PC-9 (cell line): ENCODE measurements at regions not wholly inside any gene's neighbourhood (a gene's known extent, or its start where the extent isn't known, plus 50 kb on each side); places are given as distances from the start of the nearest gene placed in this dataset.
"Not testable (repeated sequence)": the region's sequence is repeated elsewhere in the genome, so short reads cannot be mapped to it uniquely, and the experiment has no call there.

ENCODE experiments used
- BruUV-seq: library from RNA; stranded (reverse); fragments of 400-500 nt; replicated peaks from 2 replicates; lab custom pipeline; 2021; lab: Mats Ljungman, UMichigan
- CTCF ChIA-PET: fragments of 300-600 bp; sonication (Branson Sonifier 250); formaldehyde crosslinking; loops from one replicate; lab custom pipeline; 2022; ENCODE audit warnings: antibody characterized with exemption; lab: Charles Lee
- POLR2A ChIA-PET: fragments of 300-600 bp; sonication (Branson Sonifier 250); formaldehyde crosslinking; loops from one replicate; lab custom pipeline; 2022; ENCODE audit warnings: antibody characterized with exemption; ENCODE audit not compliant: unreplicated experiment; lab: Charles Lee
- DNase-seq, 2 experiments: peaks; one replicate each; pipeline versions ENCODE4 v3.0.0 to v3.0.0-alpha.2; 2015 to 2022; ENCODE audit warnings: mixed read lengths in 1 of 2
- H2AFZ ChIP-seq: fragments of 200-600 bp; sonication (generic); 2 replicates; pipeline ENCODE4 v1.8.1; 2017; ENCODE audit warnings: antibody characterized with exemption
- H3F3A ChIP-seq: fragments of 200-600 bp; sonication (generic); 2 replicates; pipeline ENCODE4 v1.8.1; 2017; ENCODE audit warnings: antibody characterized with exemption, mild to moderate bottlenecking, low read depth; ENCODE audit not compliant: insufficient read depth
- H3K27ac ChIP-seq: fragments of 200-600 bp; sonication (generic); 2 replicates; pipeline ENCODE4 v1.6.1; 2016; ENCODE audit warnings: mixed run types
- H3K27me3 ChIP-seq: fragments of 200-600 bp; sonication (generic); 2 replicates; pipeline ENCODE4 v1.6.1; 2016; ENCODE audit warnings: low read depth, mixed run types; ENCODE audit not compliant: insufficient read depth
- H3K36me3 ChIP-seq: fragments of 200-600 bp; sonication (generic); 2 replicates; pipeline ENCODE4 v1.6.1; 2016; ENCODE audit warnings: low read depth, mixed run types
- H3K4me1 ChIP-seq: fragments of 200-600 bp; sonication (generic); replicated peaks from 2 replicates; pipeline ENCODE4 v1.6.1; 2016; ENCODE audit warnings: mixed run types; ENCODE audit not compliant: insufficient read depth
- H3K4me2 ChIP-seq: fragments of 200-600 bp; sonication (generic); 2 replicates; pipeline ENCODE4 v1.6.1; 2017; ENCODE audit warnings: mixed run types
- H3K4me3 ChIP-seq: fragments of 200-600 bp; sonication (generic); 2 replicates; pipeline ENCODE4 v1.6.1; 2016; ENCODE audit warnings: mixed run types
- H3K79me2 ChIP-seq: fragments of 200-600 bp; sonication (generic); 2 replicates; pipeline ENCODE4 v1.6.1; 2017; ENCODE audit warnings: low read depth, mixed run types
- H3K9me2 ChIP-seq: fragments of 200-600 bp; sonication (generic); 2 replicates; pipeline ENCODE4 v1.8.1; 2017; ENCODE audit warnings: mild to moderate bottlenecking; ENCODE audit not compliant: insufficient read depth
- H3K9me3 ChIP-seq: fragments of 200-600 bp; sonication (generic); 2 replicates; pipeline ENCODE4 v1.8.1; 2016; ENCODE audit warnings: low read depth; ENCODE audit not compliant: insufficient read depth
- H4K20me1 ChIP-seq: fragments of 200-600 bp; sonication (generic); 2 replicates; pipeline ENCODE4 v1.8.1; 2017; ENCODE audit not compliant: insufficient read depth
- CTCF ChIP-seq: fragments of 200-600 bp; sonication (generic); conservative IDR thresholded peaks from 2 replicates; pipeline ENCODE4 v1.6.1; 2017; ENCODE audit warnings: mixed run types, antibody characterized with exemption, mild to moderate bottlenecking, moderate library complexity
- EZH2 ChIP-seq: fragments of 200-600 bp; sonication (generic); IDR thresholded peaks from 2 replicates; pipeline ENCODE4 v1.8.0; 2017; ENCODE audit warnings: antibody characterized with exemption, low read depth
- intact Hi-C: fragments of 100-400 bp; cut with micrococcal nuclease; formaldehyde crosslinking; loops from one replicate; pipeline ENCODE4 v1.10.0; 2022; ENCODE audit not compliant: unreplicated experiment

DNA sequence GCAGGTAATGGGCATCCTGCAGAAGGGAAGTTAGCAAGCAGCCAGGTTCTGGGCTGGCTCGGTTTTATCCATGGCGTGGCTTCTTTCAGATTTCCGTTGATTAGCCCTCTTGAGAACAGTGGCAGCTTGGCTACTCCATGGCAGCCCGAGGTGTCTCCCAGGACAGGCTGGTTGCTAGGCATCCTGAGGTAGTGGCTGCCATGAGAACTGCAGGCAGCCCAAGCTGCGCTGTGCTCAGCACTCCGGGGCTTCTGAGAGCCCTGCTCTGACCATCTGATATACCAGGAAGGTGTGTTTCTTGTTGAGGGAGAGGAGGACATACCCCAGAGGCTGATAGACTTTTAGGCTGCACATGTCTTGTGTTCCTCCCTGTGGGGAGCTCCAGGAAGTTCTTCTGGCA is 253.4 kb upstream of the CASK start:
- H3K4me2 ChIP-seq, result no peak overlapping the region
- no peaks in the 10 kb centered on the region for H4K20me1 ChIP-seq
- intact Hi-C loops, result no loop called here
- POLR2A ChIA-PET, result no interaction called here
- H3K4me1 ChIP-seq, result no peaks in the 10 kb centered on the region
- no TSS peak for BruUV-seq
- TF ChIP-seq CTCF (no peak), EZH2 (no peak)
- CTCF ChIA-PET, result no interaction called here
- no peak overlapping the region for H3K4me3 ChIP-seq
- H3F3A ChIP-seq, result no peaks in the 10 kb centered on the region
- H3K36me3 ChIP-seq, result no peaks in the 10 kb centered on the region
- H3K27me3 ChIP-seq, result no peaks in the 10 kb centered on the region
- no peaks in the 10 kb centered on the region for H3K79me2 ChIP-seq
- no peak for DNase-seq
- H3K9me2 ChIP-seq, result no peaks in the 10 kb centered on the region
- H2AFZ ChIP-seq, result no peak overlapping the region
- H3K9me3 ChIP-seq, result no peaks in the 10 kb centered on the region
- no peak overlapping the region for H3K27ac ChIP-seq

GRCh38 chrX:42175843-42176242 is 252.5 kb upstream of the CASK start:
- Histone ChIP-seq H3K9me2 (no peaks in the 10 kb centered on the region), H3K27ac (no peak overlapping the region), H2AFZ (no peak overlapping the region), H3K27me3 (no peaks in the 10 kb centered on the region), H3K4me1 (no peaks in the 10 kb centered on the region), H3K9me3 (no peaks in the 10 kb centered on the region), H3K36me3 (no peaks in the 10 kb centered on the region), H4K20me1 (no peaks in the 10 kb centered on the region), H3K4me3 (no peak overlapping the region), H3K4me2 (no peak overlapping the region), H3K79me2 (no peaks in the 10 kb centered on the region), H3F3A (no peaks in the 10 kb centered on the region)
- no peak for TF ChIP-seq CTCF
- TF ChIP-seq EZH2, result no peak
- ChIA-PET CTCF (no interaction called here), POLR2A (no interaction called here)
- intact Hi-C loops, result no loop called here
- BruUV-seq, result no TSS peak
- no peak for DNase-seq

- H3F3A ChIP-seq, H3K9me3 ChIP-seq, H3K27ac ChIP-seq, intact Hi-C loops, H3K4me1 ChIP-seq, H3K27me3 ChIP-seq, H2AFZ ChIP-seq, H3K79me2 ChIP-seq, BruUV-seq, H3K4me3 ChIP-seq, H3K36me3 ChIP-seq, POLR2A ChIA-PET, CTCF ChIA-PET, H3K9me2 ChIP-seq, H3K4me2 ChIP-seq, H4K20me1 ChIP-seq, DNase-seq: not testable (repeated sequence)
Measured at GRCh38 chrX:42157923-42158322, 234.6 kb upstream of the CASK start.

DNA sequence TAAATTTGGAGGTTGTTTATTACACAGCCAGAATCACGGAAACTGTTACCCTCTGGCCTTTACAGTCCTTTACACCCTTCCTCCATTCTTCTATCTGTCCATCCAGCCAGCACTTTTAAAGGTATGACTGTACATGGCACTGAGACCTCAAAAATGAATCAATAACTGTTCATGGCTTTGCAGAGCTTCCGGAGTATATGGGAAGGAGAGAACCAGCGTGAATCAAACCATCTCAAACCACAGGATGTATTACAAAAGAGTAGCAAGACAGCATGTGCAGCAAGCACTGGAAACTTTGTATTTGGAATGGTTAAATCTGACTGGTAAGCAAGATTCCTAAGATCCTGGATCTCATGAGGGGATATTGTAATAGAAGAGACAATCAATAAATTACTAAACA is 228.5 kb upstream of the CASK start:
- H3K9me2 ChIP-seq, result no peaks in the 10 kb centered on the region
- no TSS peak for BruUV-seq
- intact Hi-C loops, result no loop called here
- no peaks in the 10 kb centered on the region for H3F3A ChIP-seq
- H3K79me2 ChIP-seq, result no peaks in the 10 kb centered on the region
- DNase-seq, result no peak
- no peak overlapping the region for H3K4me2 ChIP-seq
- ChIA-PET CTCF (no interaction called here), POLR2A (no interaction called here)
- no peaks in the 10 kb centered on the region for H3K27me3 ChIP-seq
- H3K4me3 ChIP-seq, result no peak overlapping the region
- no peak for TF ChIP-seq CTCF
- TF ChIP-seq EZH2, result no peak
- H4K20me1 ChIP-seq, result no peaks in the 10 kb centered on the region
- H3K4me1 ChIP-seq, result no peaks in the 10 kb centered on the region
- H3K27ac ChIP-seq, result no peak overlapping the region
- H3K36me3 ChIP-seq, result no peaks in the 10 kb centered on the region
- H3K9me3 ChIP-seq, result no peaks in the 10 kb centered on the region
- no peak overlapping the region for H2AFZ ChIP-seq
